Upper lobe of right lung (tissue), 1 donor: ENCODE measurements at regions not wholly inside any gene's neighbourhood (a gene's known extent, or its start where the extent isn't known, plus 50 kb on each side); places are given as distances from the start of the nearest gene placed in this dataset.

ENCODE experiments used
- ATAC-seq: fragments of 200-7000 bp; cut with Tn5 transposase; one replicate; pipeline ENCODE4 v1.9.1; 2020; ENCODE audit warnings: mild to moderate bottlenecking, moderate library complexity
- DNase-seq: peaks from one replicate; pipeline ENCODE4 v3.0.0-alpha.2; 2020
- H3K27ac ChIP-seq: fragments of 200-600 bp; one replicate; pipeline ENCODE4 v1.8.0; 2022
- H3K27me3 ChIP-seq: fragments of 200-600 bp; one replicate; pipeline ENCODE4 v1.8.0; 2022; ENCODE audit warnings: mild to moderate bottlenecking
- H3K36me3 ChIP-seq: fragments of 200-600 bp; one replicate; pipeline ENCODE4 v1.8.0; 2022
- H3K4me1 ChIP-seq: fragments of 200-600 bp; one replicate; pipeline ENCODE4 v1.8.0; 2022
- H3K4me3 ChIP-seq: fragments of 200-600 bp; one replicate; pipeline ENCODE4 v1.8.0; 2022; ENCODE audit warnings: mild to moderate bottlenecking
- H3K9me3 ChIP-seq: fragments of 200-600 bp; one replicate; pipeline ENCODE4 v1.8.0; 2022
- CTCF ChIP-seq: fragments of 200-600 bp; IDR thresholded peaks from one replicate; pipeline ENCODE4 v1.8.0; 2022; ENCODE audit warnings: antibody characterized with exemption
- intact Hi-C: fragments of 100-400 bp; cut with DNase I; formaldehyde crosslinking; loops from one replicate; pipeline ENCODE4 v1.11.0; 2022
- donor health status: DM: no; HTN: yes; CAD: no; lungs with severe emphysema.

- ATAC-seq (no peak), DNase-seq (no peak)
- intact Hi-C loops: no loop called here
- no peaks in the 10 kb centered on the region for H3K27me3 ChIP-seq
- H3K9me3 ChIP-seq: no peaks in the 10 kb centered on the region
- H3K4me1 ChIP-seq: no peaks in the 10 kb centered on the region
- TF ChIP-seq CTCF: no peak
- no peak overlapping the region for H3K27ac ChIP-seq
- no peak overlapping the region for H3K4me3 ChIP-seq
- no peaks in the 10 kb centered on the region for H3K36me3 ChIP-seq
Observed at GRCh38 chr5:129853588-129853987, 50.7 kb upstream of the CHSY3 start.
